ENCODE measurements at regions not wholly inside any gene's neighbourhood (a gene's known extent, or its start where the extent isn't known, plus 50 kb on each side); places are given as distances from the start of the nearest gene placed in this dataset.

DNA sequence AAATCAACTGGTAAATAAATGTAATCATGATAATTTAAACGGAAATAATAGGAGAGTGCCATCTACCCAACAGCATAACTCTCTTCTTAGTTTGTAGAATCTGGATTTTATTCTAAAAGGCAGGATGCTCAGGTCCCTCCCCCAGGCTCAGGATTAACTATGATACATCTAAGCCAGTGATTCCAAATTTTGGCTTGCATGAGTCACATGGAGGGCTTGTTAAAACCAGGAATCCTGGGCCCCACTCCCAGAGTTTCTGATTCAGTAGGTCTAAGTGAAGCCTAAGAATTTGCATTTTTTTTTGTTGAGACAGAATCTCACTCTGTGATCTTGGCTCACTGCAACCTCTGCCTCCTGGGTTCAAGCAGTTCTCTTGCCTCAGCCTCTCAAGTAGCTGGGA is 62.3 kb upstream of the ZFR start:
- BruUV-seq (replicated peaks), result no TSS peak
- Histone ChIP-seq H3K79me2 (ENCODE audit: insufficient read depth, low read depth, low read length) (no peaks in the 10 kb centered on the region), H3K9me2 (ENCODE audit: insufficient read depth, low read length) (no peaks in the 10 kb centered on the region), H3K9me3 (ENCODE audit: low read length) (no peaks in the 10 kb centered on the region), H3K27ac (ENCODE audit: low read depth, low read length, poor library complexity, severe bottlenecking) (no peak overlapping the region), H3K4me1 (ENCODE audit: insufficient read depth, low read length, poor library complexity, severe bottlenecking) (no peaks in the 10 kb centered on the region), H3K4me3 (ENCODE audit: low read depth, low read length, poor library complexity, severe bottlenecking) (no peak overlapping the region), H3K36me3 (ENCODE audit: insufficient read depth, low read length) (no peaks in the 10 kb centered on the region), H3K4me2 (ENCODE audit: low read length) (no peak overlapping the region), H2AFZ (ENCODE audit: low read length) (no peak overlapping the region), H4K20me1 (ENCODE audit: insufficient read depth, low read length) (no peaks in the 10 kb centered on the region)
- TF ChIP-seq, protein P1, sequence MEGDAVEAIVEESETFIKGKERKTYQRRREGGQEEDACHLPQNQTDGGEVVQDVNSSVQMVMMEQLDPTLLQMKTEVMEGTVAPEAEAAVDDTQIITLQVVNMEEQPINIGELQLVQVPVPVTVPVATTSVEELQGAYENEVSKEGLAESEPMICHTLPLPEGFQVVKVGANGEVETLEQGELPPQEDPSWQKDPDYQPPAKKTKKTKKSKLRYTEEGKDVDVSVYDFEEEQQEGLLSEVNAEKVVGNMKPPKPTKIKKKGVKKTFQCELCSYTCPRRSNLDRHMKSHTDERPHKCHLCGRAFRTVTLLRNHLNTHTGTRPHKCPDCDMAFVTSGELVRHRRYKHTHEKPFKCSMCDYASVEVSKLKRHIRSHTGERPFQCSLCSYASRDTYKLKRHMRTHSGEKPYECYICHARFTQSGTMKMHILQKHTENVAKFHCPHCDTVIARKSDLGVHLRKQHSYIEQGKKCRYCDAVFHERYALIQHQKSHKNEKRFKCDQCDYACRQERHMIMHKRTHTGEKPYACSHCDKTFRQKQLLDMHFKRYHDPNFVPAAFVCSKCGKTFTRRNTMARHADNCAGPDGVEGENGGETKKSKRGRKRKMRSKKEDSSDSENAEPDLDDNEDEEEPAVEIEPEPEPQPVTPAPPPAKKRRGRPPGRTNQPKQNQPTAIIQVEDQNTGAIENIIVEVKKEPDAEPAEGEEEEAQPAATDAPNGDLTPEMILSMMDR (conservative IDR thresholded peaks at IDR 0.05; ENCODE audit: low read length), result no peak
- no peak for TF ChIP-seq EZH2phosphoT487 (IDR thresholded peaks at IDR 0.05; ENCODE audit: borderline replicate concordance, low read depth, low read length)
- intact Hi-C loops (cut with micrococcal nuclease; ENCODE audit: unreplicated experiment), result no loop called here
- POLR2A ChIA-PET, result no interaction called here
- CTCF ChIA-PET (ENCODE audit: unreplicated experiment), result no interaction called here
- no peak for DNase-seq (ENCODE audit: low spot score)

DNA sequence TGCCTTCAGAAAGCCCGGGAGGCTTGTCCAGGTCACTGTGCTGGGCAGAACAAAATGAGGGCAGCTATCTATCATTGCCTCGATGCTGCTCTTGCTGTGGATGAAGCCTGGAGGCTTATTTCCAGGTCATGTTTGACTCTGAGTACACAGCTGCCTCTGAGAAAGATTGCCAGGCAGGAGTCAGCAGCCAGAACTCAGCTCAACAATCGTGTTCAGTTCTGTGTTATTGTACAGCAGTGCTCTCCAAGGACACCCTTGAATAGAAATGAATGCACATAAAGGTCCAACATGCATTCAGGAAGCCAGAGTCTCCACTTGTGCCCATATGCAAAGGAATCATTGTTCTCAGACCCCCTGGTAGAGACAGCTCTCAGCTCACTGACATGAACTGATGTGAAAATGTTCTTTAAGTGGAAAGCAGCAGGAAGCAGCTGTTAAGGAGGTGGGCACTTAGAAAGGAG is 61.7 kb upstream of the ZFR start:
- H3K36me3 ChIP-seq (ENCODE audit: insufficient read depth, low read length), result no peaks in the 10 kb centered on the region
- no peaks in the 10 kb centered on the region for H4K20me1 ChIP-seq (ENCODE audit: insufficient read depth, low read length)
- H3K79me2 ChIP-seq (ENCODE audit: insufficient read depth, low read depth, low read length), result no peaks in the 10 kb centered on the region
- BruUV-seq (replicated peaks), result no TSS peak
- intact Hi-C loops (cut with micrococcal nuclease; ENCODE audit: unreplicated experiment), result no loop called here
- no peak overlapping the region for H3K4me2 ChIP-seq (ENCODE audit: low read length)
- H3K9me2 ChIP-seq (ENCODE audit: insufficient read depth, low read length), result no peaks in the 10 kb centered on the region
- no peak overlapping the region for H3K27ac ChIP-seq (ENCODE audit: low read depth, low read length, poor library complexity, severe bottlenecking)
- no peaks in the 10 kb centered on the region for H3K9me3 ChIP-seq (ENCODE audit: low read length)
- DNase-seq (ENCODE audit: low spot score), result no peak
- TF ChIP-seq, protein P1 (conservative IDR thresholded peaks at IDR 0.05; ENCODE audit: low read length), result no peak
- TF ChIP-seq EZH2phosphoT487 (IDR thresholded peaks at IDR 0.05; ENCODE audit: borderline replicate concordance, low read depth, low read length), result no peak
- ChIA-PET CTCF (ENCODE audit: unreplicated experiment) (no interaction called here), POLR2A (interaction anchor here (0.7 kb wide), 1 partner anchor 25 kb away, joined by 4 read pairs; no protein-coding TSS in a partner anchor)
- H3K4me1 ChIP-seq (ENCODE audit: insufficient read depth, low read length, poor library complexity, severe bottlenecking), result no peaks in the 10 kb centered on the region
- H2AFZ ChIP-seq (ENCODE audit: low read length), result no peak overlapping the region
- H3K4me3 ChIP-seq (ENCODE audit: low read depth, low read length, poor library complexity, severe bottlenecking), result no peak overlapping the region

DNA sequence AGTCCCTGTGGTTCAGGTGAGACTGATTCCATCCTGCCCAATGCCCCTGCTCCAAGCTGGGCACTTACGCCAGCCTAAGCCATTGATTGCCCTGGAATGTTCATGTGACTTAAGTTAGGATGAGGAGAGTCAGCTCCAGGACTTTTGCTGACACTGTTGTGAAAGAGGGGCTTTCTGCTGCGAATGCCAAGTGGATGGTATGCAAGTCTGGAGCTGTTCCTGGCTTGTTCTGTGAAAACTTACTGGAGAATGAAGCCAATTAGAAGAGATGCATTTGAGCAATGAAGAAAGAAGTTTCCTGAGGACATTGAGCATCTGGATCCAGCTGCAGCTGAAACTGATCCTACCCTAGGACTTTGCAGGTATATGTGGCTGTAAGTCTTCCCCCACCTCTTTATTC is 61.2 kb upstream of the ZFR start:
- Histone ChIP-seq H3K4me1 (ENCODE audit: insufficient read depth, low read length, poor library complexity, severe bottlenecking) (no peaks in the 10 kb centered on the region), H3K4me3 (ENCODE audit: low read depth, low read length, poor library complexity, severe bottlenecking) (no peak overlapping the region), H3K36me3 (ENCODE audit: insufficient read depth, low read length) (no peaks in the 10 kb centered on the region), H3K9me3 (ENCODE audit: low read length) (no peaks in the 10 kb centered on the region), H3K4me2 (ENCODE audit: low read length) (no peak overlapping the region), H4K20me1 (ENCODE audit: insufficient read depth, low read length) (no peaks in the 10 kb centered on the region), H2AFZ (ENCODE audit: low read length) (no peak overlapping the region), H3K9me2 (ENCODE audit: insufficient read depth, low read length) (no peaks in the 10 kb centered on the region), H3K27ac (ENCODE audit: low read depth, low read length, poor library complexity, severe bottlenecking) (no peak overlapping the region), H3K79me2 (ENCODE audit: insufficient read depth, low read depth, low read length) (no peaks in the 10 kb centered on the region)
- DNase-seq (ENCODE audit: low spot score), result no peak
- no TSS peak for BruUV-seq (replicated peaks)
- ChIA-PET CTCF (ENCODE audit: unreplicated experiment) (no interaction called here), POLR2A (interaction anchor here (0.7 to 1.2 kb wide), 2 partner anchors 24 to 84 kb away, joined by 4 to 6 read pairs; no protein-coding TSS in a partner anchor)
- intact Hi-C loops (cut with micrococcal nuclease; ENCODE audit: unreplicated experiment), result no loop called here
- TF ChIP-seq, protein P1 (conservative IDR thresholded peaks at IDR 0.05; ENCODE audit: low read length), result no peak
- no peak for TF ChIP-seq EZH2phosphoT487 (IDR thresholded peaks at IDR 0.05; ENCODE audit: borderline replicate concordance, low read depth, low read length)
